Ovary (tissue), 7 donors: ENCODE measurements at regions not wholly inside any gene's neighbourhood (a gene's known extent, or its start where the extent isn't known, plus 50 kb on each side); places are given as distances from the start of the nearest gene placed in this dataset.

Source experiments
- DNase-seq, 5 donors: peaks; one replicate each; pipeline ENCODE4 v3.0.0-alpha.2; 2019 to 2020
- H3K27ac ChIP-seq, 2 donors: fragments of 200-600 bp; one replicate each; pipeline versions ENCODE4 v1.5.1 to v1.8.0; 2019 to 2022
- H3K27me3 ChIP-seq: fragments of 200-600 bp; one replicate; pipeline ENCODE4 v1.8.0; 2022
- H3K36me3 ChIP-seq: fragments of 200-600 bp; sonication (generic); one replicate; pipeline ENCODE4 v1.5.1; 2019
- H3K4me1 ChIP-seq: one replicate; pipeline ENCODE4 v1.8.1; 2013; ENCODE audit warnings: mild to moderate bottlenecking, moderate library complexity; ENCODE audit not compliant: insufficient read depth
- H3K4me3 ChIP-seq: fragments of 200-600 bp; sonication (generic); one replicate; pipeline ENCODE4 v1.5.1; 2017
- H3K9me3 ChIP-seq, 2 donors: fragments of 200-600 bp in 1 of 2; sonication (generic) in 1 of 2; one replicate each; pipeline versions ENCODE4 v1.5.1 to v1.8.1; 2013 to 2019; ENCODE audit warnings: mild to moderate bottlenecking in 1 of 2, moderate library complexity in 1 of 2
- CTCF ChIP-seq, 3 donors: fragments of 450-650 bp in 2 of 3; fragments of 200-600 bp in 1 of 3; IDR thresholded peaks; one replicate each; pipeline versions ENCODE4 v1.5.1 to v1.8.0; 2016 to 2022; ENCODE audit warnings: antibody characterized with exemption in 3 of 3, mild to moderate bottlenecking in 1 of 3
- EP300 ChIP-seq: sonication (generic); formaldehyde crosslinking; IDR thresholded peaks from one replicate; pipeline ENCODE4 v1.6.1; 2017; ENCODE audit warnings: antibody characterized with exemption
- POLR2A ChIP-seq: fragments of 450-650 bp; IDR thresholded peaks from one replicate; pipeline ENCODE4 v1.6.1; 2017; ENCODE audit warnings: antibody characterized with exemption, mild to moderate bottlenecking, moderate library complexity
- WGBS, 3 donors: extraction: QIAGEN DNeasy Blood & Tissue Kit in 1 of 3; methylation state at CpG; one replicate each; pipeline versions ENCODE4 v1.1.5 to v1.1.7; 2013 to 2017; 5-methylcytosine and 5-hydroxymethylcytosine counted together
- intact Hi-C, 4 donors: fragments of 100-400 bp; cut with DNase I; formaldehyde crosslinking; loops; one replicate each; pipeline versions ENCODE4 v1.11.0 to v1.15.1; 2022 to 2023
- donor health status: DM: no; HTN: no; CAD: no; lungs with moderate emphysema.
- donor health status: DM: no; HTN: no; CAD: no.
- donor health status: Bipolar disorder and iron deficiency.
- donor health status: DM: no; HTN: no; CAD: no.
- donor health status: DM: yes; HTN: yes; CAD: no.

GRCh38 chr5:129342796-129343195, 117.3 kb upstream of the ADAMTS19 start:
- no peak overlapping the region for H3K4me3 ChIP-seq
- no peaks in the 10 kb centered on the region for H3K9me3 ChIP-seq
- H3K4me1 ChIP-seq, result peaks cover 1% of the 10 kb centered on the region
- DNase-seq, result no peak
- intact Hi-C loops, result no loop called here
- no peak overlapping the region for H3K27ac ChIP-seq
- TF ChIP-seq CTCF (IDR thresholded peaks at IDR 0.05) (no peak), EP300 (no peak), POLR2A (no peak)
- no peaks in the 10 kb centered on the region for H3K27me3 ChIP-seq
- H3K36me3 ChIP-seq, result no peaks in the 10 kb centered on the region

GRCh38 chr5:129345213-129345924, 114.7 kb upstream of the ADAMTS19 start:
- intact Hi-C loops, result no loop called here
- H3K4me1 ChIP-seq, result peaks cover 1% of the 10 kb centered on the region
- H3K27ac ChIP-seq, result no peak overlapping the region
- 4 to 9% (median 6%) methylated on average over 4 of the region's 4 CpGs for WGBS, 3 donors
- DNase-seq, result no peak
- H3K4me3 ChIP-seq, result no peak overlapping the region
- H3K36me3 ChIP-seq, result no peaks in the 10 kb centered on the region
- H3K27me3 ChIP-seq, result no peaks in the 10 kb centered on the region
- H3K9me3 ChIP-seq, result no peaks in the 10 kb centered on the region
- no peak for TF ChIP-seq EP300
- TF ChIP-seq CTCF (IDR thresholded peaks at IDR 0.05), result no peak
- no peak for TF ChIP-seq POLR2A

- no peak for DNase-seq
- no peak overlapping the region for H3K27ac ChIP-seq
- H3K36me3 ChIP-seq, result no peaks in the 10 kb centered on the region
- whole genome bisulfite sequencing, 3 donors, result 47 to 98% (median 64%) methylated on average over 2 of the region's 2 CpGs
- no peaks in the 10 kb centered on the region for H3K9me3 ChIP-seq
- intact Hi-C loops, result no loop called here
- TF ChIP-seq POLR2A, result no peak
- no peak for TF ChIP-seq EP300
- no peak for TF ChIP-seq CTCF (IDR thresholded peaks at IDR 0.05)
- H3K4me1 ChIP-seq, result no peaks in the 10 kb centered on the region
- H3K4me3 ChIP-seq, result no peak overlapping the region
- H3K27me3 ChIP-seq, result no peaks in the 10 kb centered on the region
Measured at GRCh38 chr5:129356846-129357245, 103.3 kb upstream of the ADAMTS19 start.

- intact Hi-C loops, result no loop called here
- no peaks in the 10 kb centered on the region for H3K27me3 ChIP-seq
- 93 to 97% (median 95%) methylated on average over 3 of the region's 3 CpGs for WGBS, 3 donors
- TF ChIP-seq CTCF (IDR thresholded peaks at IDR 0.05) (no peak), POLR2A (no peak), EP300 (no peak)
- H3K27ac ChIP-seq, result no peak overlapping the region
- no peak for DNase-seq
- no peaks in the 10 kb centered on the region for H3K9me3 ChIP-seq
- no peak overlapping the region for H3K4me3 ChIP-seq
- H3K4me1 ChIP-seq, result no peaks in the 10 kb centered on the region
- H3K36me3 ChIP-seq, result no peaks in the 10 kb centered on the region
Measured at GRCh38 chr5:129358069-129358468, 102.0 kb upstream of the ADAMTS19 start.
